ENCODE measurements at regions not wholly inside any gene's neighbourhood (a gene's known extent, or its start where the extent isn't known, plus 50 kb on each side); places are given as distances from the start of the nearest gene placed in this dataset.

- TF ChIP-seq CTCF (conservative IDR thresholded peaks at IDR 0.05; ENCODE audit: low read length), result peak; percentile 70
- no peak for TF ChIP-seq EZH2phosphoT487 (IDR thresholded peaks at IDR 0.05; ENCODE audit: borderline replicate concordance, low read depth, low read length)
Observed at GRCh38 chr12:107990325-107990724, 138.8 kb upstream of the WSCD2 start.
